HG02678 (cell line): ENCODE measurements at regions not wholly inside any gene's neighbourhood (a gene's known extent, or its start where the extent isn't known, plus 50 kb on each side); places are given as distances from the start of the nearest gene placed in this dataset.
A peak's percentile ranks its signal among the peaks of the same experiment; 100 is the strongest.

Experiments used
- ATAC-seq: cut with Tn5 transposase; IDR thresholded peaks from one replicate; pipeline ENCODE4 v1.9.1; 2021; ENCODE audit warnings: mild to moderate bottlenecking, moderate library complexity; ENCODE audit not compliant: unreplicated experiment

DNA sequence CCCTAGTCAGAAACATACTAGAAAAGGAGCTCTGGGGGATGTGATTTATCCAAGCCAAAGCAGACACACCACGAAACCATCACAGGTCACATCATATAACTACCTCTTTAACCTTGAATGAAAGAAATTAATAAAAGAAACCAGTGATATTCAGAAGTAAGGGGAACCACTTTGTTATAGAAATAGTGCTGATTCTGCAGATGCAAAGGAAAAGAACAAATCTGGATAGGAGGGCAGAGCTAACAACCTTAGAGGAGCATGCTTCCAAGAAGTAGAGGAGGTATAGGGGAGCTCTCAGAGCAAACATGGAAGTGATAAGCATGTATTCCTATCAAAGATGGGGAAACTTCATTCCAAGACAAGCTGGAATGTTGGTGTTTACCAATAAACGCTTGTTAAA, 117.0 kb upstream of the MDM1 start:
- no peak for ATAC-seq

- ATAC-seq, result no peak
Observed at GRCh38 chr12:68450947-68451260, 118.7 kb upstream of the MDM1 start.

DNA sequence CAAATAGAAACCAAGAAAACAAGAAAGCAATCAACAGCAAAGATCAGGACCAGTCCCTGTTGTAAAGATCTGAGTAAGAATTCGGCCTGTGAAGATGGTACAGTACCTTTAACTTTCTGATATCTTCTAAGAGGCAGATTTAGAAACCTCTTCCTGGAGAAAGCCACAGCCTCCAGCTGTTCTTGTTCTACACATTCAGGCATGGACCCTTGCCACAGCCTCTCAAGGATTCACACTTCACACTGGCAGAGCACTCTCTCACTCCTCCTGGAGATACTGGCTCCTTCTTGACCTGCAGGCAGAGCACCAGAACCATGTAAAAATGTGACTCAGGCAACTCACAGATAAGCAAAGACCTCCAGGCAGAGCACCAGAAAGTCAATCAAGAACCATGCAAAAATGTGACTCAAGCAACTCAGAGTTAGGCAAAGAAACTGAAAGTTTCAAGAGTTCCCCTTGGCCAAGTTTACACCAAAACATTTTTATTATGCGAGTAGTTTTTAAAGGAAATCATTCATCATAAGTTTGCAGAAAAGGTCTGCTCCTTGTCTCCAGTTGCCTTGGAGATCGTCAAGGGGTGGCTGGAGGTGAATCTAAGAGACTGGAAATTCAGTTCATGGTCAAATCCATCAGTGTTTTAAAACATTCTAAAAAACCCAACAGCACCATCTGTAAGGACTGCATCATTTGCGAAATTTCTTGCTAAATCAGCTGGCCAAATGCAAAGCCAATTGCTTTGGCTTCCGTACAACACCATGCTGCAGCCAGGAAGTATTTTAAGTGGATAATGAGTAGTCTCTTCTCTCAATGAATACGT, 119.3 kb upstream of the MDM1 start:
- ATAC-seq, result peak; percentile 64

- ATAC-seq, result no peak
Observed at GRCh38 chr12:68452078-68452715, 120.0 kb upstream of the MDM1 start.

GRCh38 chr12:68453278-68453677, 121.1 kb upstream of the MDM1 start:
- no peak for ATAC-seq

GRCh38 chr12:68453876-68454275, 121.7 kb upstream of the MDM1 start:
- no peak for ATAC-seq

- no peak for ATAC-seq
Observed at GRCh38 chr12:68454892-68455291, 122.7 kb upstream of the MDM1 start.

DNA sequence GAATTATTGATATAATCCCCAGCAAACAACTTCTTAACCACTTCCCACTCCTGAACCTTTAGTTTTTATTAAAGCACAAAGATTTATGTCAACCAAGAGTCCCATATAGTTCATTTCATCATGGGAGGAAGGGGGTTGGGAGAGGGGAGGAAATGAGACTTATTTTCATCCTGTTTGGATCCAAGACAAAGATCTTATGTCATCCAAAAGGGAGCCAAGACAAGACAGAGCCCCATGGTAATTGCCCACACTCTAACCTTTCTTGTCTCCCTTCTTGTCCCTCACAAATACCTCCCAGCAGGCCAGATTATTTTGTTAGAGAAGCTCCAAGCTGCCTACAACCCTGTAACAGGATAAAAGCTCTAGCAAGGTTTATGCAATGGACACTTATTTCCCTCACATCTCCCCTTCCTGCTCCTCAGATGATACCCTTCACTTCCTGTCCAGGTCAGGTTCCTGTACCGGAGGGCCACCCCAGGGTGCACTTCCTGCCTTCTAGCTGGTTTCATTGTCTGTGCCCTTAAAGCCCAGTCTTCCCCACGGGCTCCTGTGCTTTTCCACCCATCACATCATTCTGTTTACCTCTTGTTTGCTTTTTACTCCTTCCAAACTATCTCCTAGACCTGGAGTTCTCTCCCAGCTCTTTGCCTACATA, 123.7 kb upstream of the MDM1 start:
- ATAC-seq, result no peak

- ATAC-seq, result no peak
Observed at GRCh38 chr12:68458866-68459265, 126.7 kb upstream of the MDM1 start.

DNA sequence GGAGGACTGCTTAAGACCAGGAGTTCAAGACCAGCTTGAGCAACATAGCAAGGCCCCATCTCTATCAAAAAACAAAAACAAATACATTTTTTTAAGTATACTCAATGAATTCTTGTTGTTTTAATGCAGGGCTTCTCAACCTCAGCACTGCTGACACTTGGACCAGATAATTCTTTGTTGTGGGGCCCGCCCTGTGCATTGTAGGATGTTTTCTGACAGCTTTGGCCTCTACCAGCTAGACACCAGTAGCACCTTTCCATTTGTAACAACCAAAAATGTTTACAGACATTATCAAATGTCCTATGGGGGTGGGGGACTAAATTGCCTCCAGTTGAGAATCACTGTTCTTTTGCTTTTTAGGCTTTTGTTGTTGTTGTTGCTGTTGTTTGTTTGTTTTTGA, 128.1 kb upstream of the MDM1 start:
- no peak for ATAC-seq

DNA sequence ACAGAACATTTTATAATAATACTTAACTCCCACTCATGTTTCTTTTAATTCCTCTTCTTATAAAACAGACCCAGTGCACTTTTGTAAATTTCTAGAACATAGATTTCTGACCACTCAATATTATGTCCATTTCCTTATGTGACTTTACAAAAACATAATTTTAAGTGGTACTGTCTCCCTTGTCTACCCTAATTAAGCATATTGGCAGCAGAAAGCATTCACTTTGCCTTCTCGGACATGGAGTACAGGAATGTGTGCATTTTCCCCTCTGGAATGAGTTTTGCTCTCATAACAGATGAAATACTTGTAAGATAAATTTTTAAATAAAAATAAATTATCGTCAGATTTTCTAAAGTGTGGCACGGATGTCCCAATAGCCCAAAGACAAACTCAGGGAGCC, 129.5 kb upstream of the MDM1 start:
- ATAC-seq, result no peak

DNA sequence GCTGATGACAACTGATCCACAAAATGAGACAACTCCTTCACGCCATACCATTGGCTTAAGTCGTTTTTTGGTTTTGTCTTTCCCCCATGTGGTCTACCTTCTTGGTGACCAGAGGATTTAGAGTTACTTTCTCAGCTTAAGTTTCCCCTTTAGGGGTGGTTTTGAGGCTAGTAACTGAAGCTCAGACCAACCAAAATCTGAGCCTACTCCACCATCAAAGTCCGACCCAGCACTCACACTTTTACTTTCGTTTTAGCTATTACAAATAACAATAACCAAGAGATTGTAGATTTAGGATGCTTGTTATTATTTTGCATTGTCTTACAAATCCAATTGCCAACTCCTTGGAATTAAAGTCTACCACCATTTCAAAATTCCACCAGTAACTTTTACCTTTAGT, 130.6 kb upstream of the MDM1 start:
- ATAC-seq, result peak; percentile 72

- ATAC-seq, result no peak
Observed at GRCh38 chr12:68465227-68465626, 133.1 kb upstream of the MDM1 start.

- no peak for ATAC-seq
Observed at GRCh38 chr12:68467514-68467913, 135.4 kb upstream of the MDM1 start.

DNA sequence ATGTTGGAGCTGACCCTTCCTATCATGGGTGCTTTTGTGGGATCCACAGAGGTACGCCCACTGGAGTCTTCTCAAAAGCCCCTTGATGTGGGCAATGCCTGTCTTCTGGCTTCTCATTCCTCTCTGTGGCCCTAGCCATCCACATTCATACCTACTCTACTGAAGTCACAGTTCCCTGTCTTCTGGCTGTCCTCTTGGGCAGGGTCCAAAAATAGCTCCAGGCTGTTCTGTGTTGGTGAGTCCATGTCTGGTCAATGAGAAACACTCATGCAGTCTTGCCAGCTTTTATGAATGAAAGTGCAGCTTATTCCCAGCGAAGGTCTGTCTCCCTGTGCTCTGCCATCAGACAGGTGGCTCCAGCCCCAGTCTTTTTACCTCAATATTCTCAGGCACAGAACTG, 135.9 kb upstream of the MDM1 start:
- ATAC-seq, result no peak

- no peak for ATAC-seq
Observed at GRCh38 chr12:68469113-68469512, 137.0 kb upstream of the MDM1 start.

DNA sequence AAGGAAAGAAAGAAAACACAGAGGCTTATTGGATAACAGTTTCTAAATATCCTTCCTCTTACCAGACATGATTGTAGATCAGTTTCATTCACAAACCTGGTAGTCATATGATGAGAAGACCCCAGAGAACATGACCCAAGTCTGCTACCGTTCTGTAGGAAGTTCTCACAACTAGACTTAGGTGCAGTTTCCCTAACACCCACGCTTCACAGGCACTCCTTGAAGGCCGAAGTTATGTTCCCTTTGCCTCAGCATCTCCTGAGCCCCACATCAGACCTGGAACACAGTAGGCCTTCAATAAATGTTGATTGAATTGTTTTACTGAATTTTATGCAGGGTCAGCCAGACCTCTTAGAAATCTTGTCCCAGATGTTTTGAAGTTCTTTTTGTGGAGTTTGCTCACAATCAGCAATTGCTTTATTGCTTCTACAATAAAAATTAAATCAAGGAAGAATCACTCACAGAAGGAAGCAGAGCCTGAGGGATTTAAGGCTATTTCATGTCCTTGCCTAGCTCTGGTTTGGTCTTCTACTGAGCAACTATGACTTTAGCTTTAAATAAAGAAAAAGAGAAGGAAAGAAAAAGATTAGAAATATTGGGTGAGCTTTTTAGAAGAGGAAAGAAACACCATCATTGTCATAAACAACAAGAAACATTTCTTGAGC, 138.6 kb upstream of the MDM1 start:
- no peak for ATAC-seq

DNA sequence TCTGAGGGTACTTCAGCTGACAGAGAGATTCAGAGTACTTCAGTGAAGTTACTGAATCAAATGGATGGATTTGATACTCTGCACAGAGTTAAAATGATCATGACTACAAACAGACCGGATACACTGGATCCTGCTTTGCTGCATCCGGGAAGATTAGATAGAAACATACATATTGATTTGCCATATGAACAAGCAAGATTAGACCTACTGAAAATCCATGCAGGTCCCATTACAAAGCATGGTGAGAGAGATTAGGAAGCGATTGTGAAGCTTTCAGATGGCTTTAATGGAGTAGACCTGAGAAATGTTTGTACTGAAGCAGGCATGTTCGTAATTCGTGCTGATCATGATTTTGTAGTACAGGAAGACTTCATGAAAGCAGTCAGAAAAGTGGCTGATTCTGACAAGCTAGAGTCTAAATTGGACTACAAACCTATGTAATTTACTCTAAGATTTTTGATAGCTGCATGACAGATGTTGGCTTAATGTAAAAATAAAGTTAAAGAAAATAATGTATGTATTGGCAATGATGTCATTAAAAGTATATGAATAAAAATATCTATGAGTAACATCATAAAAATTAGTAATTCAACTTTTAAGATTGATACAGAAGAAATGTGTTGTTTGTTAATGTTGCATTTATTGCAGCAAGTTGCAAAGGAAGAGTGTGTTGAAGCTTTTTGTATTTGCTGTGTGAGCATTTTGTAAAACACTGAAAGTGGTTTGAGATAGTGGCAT, 136.1 kb upstream of the RAP1B start:
- ATAC-seq, result no peak

DNA sequence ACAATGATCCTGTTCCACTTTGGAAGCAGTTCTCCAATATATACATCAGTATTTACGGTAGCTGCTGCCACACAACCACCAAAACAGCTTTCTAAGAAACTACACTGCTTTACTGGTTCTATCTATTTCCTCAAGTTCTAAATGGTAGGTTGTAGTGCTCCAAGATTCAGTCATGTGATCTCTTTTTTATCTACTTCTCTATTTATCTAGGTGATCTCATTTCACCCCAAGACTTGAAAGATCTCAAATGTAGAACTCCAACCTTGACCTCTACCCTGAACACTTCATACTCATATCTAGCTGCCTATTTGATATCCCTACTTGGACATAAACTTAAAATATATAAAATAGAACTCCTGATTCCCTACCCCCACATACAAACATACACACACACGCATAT, 133.9 kb upstream of the RAP1B start:
- no peak for ATAC-seq

- ATAC-seq, result no peak
Observed at GRCh38 chr12:68477261-68477772, 133.4 kb upstream of the RAP1B start.

- no peak for ATAC-seq
Observed at GRCh38 chr12:68477906-68478305, 132.8 kb upstream of the RAP1B start.
